A549 (cell line): ENCODE measurements at regions not wholly inside any gene's neighbourhood (a gene's known extent, or its start where the extent isn't known, plus 50 kb on each side); places are given as distances from the start of the nearest gene placed in this dataset.

Experiments used
- ATAC-seq, 2 experiments: fragments of 200-7000 bp in 1 of 2; fragments of >200 bp in 1 of 2; cut with Nextera tagmentation in 1 of 2; cut with Tn5 transposase in 1 of 2; 3 replicates each; pipeline versions ENCODE4 v1.8.0 to v1.9.1; 2018 to 2020; ENCODE audit warnings: mild to moderate bottlenecking in 1 of 2, moderate library complexity in 1 of 2
- CTCF ChIA-PET: fragments of 300-600 bp; sonication (Branson Sonifier 250); formaldehyde crosslinking; extraction: SDS; loops from one replicate; lab custom pipeline; 2021; ENCODE audit warnings: antibody characterized with exemption, inconsistent platforms; lab: Yijun Ruan, JAX
- POLR2A ChIA-PET: fragments of 350-600 bp; formaldehyde crosslinking; extraction: SDS; loops from one replicate; lab custom pipeline; 2021; ENCODE audit warnings: antibody characterized with exemption, inconsistent platforms; lab: Yijun Ruan, JAX
- DNase-seq, 2 experiments: peaks; one replicate each; pipeline versions ENCODE4 v3.0.0 to v3.0.0-alpha.2; 2011 to 2016; ENCODE audit warnings: low read depth in 1 of 2, low spot score in 1 of 2
- FAIRE-seq: peaks from 2 replicates; lab custom pipeline; 2011; peaks lifted over from hg19 to GRCh38; lab: Jason Lieb, UNC
- H3K27ac ChIP-seq, 2 experiments: fragments of >200 bp; sonication (Bioruptor Twin); formaldehyde crosslinking; 3 replicates each; pipeline ENCODE4 v1.5.1; 2016 to 2017
- H3K4me1 ChIP-seq: fragments of >200 bp; sonication (Bioruptor Twin); formaldehyde crosslinking; 3 replicates; pipeline ENCODE4 v1.6.1; 2016
- H3K4me2 ChIP-seq: fragments of >200 bp; sonication (Bioruptor Twin); formaldehyde crosslinking; 3 replicates; pipeline ENCODE4 v1.6.1; 2016
- H3K4me3 ChIP-seq: fragments of >200 bp; sonication (Bioruptor Twin); formaldehyde crosslinking; 3 replicates; pipeline ENCODE4 v1.5.1; 2016
- H3K9me3 ChIP-seq: fragments of >200 bp; sonication (Bioruptor Twin); formaldehyde crosslinking; 3 replicates; pipeline ENCODE4 v1.6.1; 2016
- BCL3 ChIP-seq: fragments of >200 bp; sonication (Bioruptor Twin); formaldehyde crosslinking; IDR thresholded peaks from 3 replicates; pipeline ENCODE4 v1.6.1; 2016
- CBX8 ChIP-seq: fragments of 200-600 bp; sonication (generic); IDR thresholded peaks from 2 replicates; pipeline ENCODE4 v1.6.1; 2016
- CHD4 ChIP-seq: fragments of 200-600 bp; sonication (generic); IDR thresholded peaks from 2 replicates; pipeline ENCODE4 v1.6.1; 2016; ENCODE audit warnings: antibody characterized with exemption, mild to moderate bottlenecking, borderline replicate concordance
- CTCF ChIP-seq: fragments of >200 bp; sonication (Bioruptor Twin); formaldehyde crosslinking; IDR thresholded peaks from 3 replicates; pipeline ENCODE4 v1.5.1; 2016
- EP300 ChIP-seq, 2 experiments: fragments of >200 bp; sonication (Bioruptor Twin); formaldehyde crosslinking; IDR thresholded peaks; 2 replicates in 1 of 2; 3 replicates in 1 of 2; pipeline ENCODE4 v1.6.1; 2016 to 2017
- FOSB ChIP-seq: fragments of 250-450 bp; sonication (Bioruptor Pico); IDR thresholded peaks from 2 replicates; pipeline ENCODE4 v1.5.0; 2020; ENCODE audit warnings: mild to moderate bottlenecking, moderate library complexity
- HDAC2 ChIP-seq: fragments of 200-600 bp; sonication (generic); IDR thresholded peaks from 2 replicates; pipeline ENCODE4 v1.6.1; 2016
- HEYL ChIP-seq: fragments of 250-450 bp; sonication (Bioruptor Pico); IDR thresholded peaks from 2 replicates; pipeline ENCODE4 v1.8.0; 2021; ENCODE audit warnings: mild to moderate bottlenecking, moderate library complexity
- HMGXB4 ChIP-seq: fragments of 250-450 bp; sonication (Bioruptor Pico); IDR thresholded peaks from 2 replicates; pipeline ENCODE4 v1.5.0; 2021; ENCODE audit warnings: mild to moderate bottlenecking, moderate library complexity, borderline replicate concordance
- HOXA7 ChIP-seq: fragments of 250-450 bp; sonication (Bioruptor Pico); IDR thresholded peaks from 2 replicates; pipeline ENCODE4 v1.5.0; 2020; ENCODE audit warnings: mild to moderate bottlenecking, moderate library complexity
- JUNB ChIP-seq: fragments of >200 bp; sonication (Bioruptor Twin); formaldehyde crosslinking; IDR thresholded peaks from 2 replicates; pipeline ENCODE4 v1.6.1; 2016
- MAFK ChIP-seq: fragments of 450-650 bp; IDR thresholded peaks from 2 replicates; pipeline ENCODE4 v1.6.1; 2014; ENCODE audit not compliant: partially characterized antibody
- MAZ ChIP-seq: fragments of 150-350 bp; IDR thresholded peaks from 2 replicates; pipeline ENCODE4 v1.6.1; 2014; ENCODE audit warnings: antibody characterized with exemption, low read depth, low read length, borderline replicate concordance
- POLR2AphosphoS2 ChIP-seq: conservative IDR thresholded peaks from 2 replicates; pipeline ENCODE4 v1.6.1; 2012; ENCODE audit warnings: low read length, improper control_type of control experiment, inconsistent platforms
- SREBF2 ChIP-seq: fragments of 450-650 bp; IDR thresholded peaks from 2 replicates; pipeline ENCODE4 v1.6.1; 2014; ENCODE audit warnings: mild to moderate bottlenecking, moderate library complexity
- TFCP2L1 ChIP-seq: fragments of 250-450 bp; sonication (Bioruptor Pico); IDR thresholded peaks from 2 replicates; pipeline ENCODE4 v1.5.0; 2021; ENCODE audit warnings: mild to moderate bottlenecking
- TP53 ChIP-seq: fragments of 250-450 bp; sonication (Bioruptor Pico); IDR thresholded peaks from 2 replicates; pipeline ENCODE4 v1.5.0; 2021; ENCODE audit warnings: mild to moderate bottlenecking, moderate library complexity
- USF2 ChIP-seq: fragments of 450-650 bp; IDR thresholded peaks from 2 replicates; pipeline ENCODE4 v1.6.1; 2014; ENCODE audit warnings: antibody characterized with exemption
- ZNF302 ChIP-seq: fragments of 250-450 bp; sonication (Bioruptor Pico); IDR thresholded peaks from 2 replicates; pipeline ENCODE4 v1.9.0; 2021; ENCODE audit warnings: inconsistent platforms, mild to moderate bottlenecking, moderate library complexity
- ZSCAN20 ChIP-seq: fragments of 250-450 bp; sonication (Bioruptor Pico); IDR thresholded peaks from 2 replicates; pipeline ENCODE4 v1.8.0; 2022; ENCODE audit warnings: mild to moderate bottlenecking, moderate library complexity
- WGBS: methylation state at CpG from one replicate; pipeline ENCODE4 v1.1.6; 2017; ENCODE audit errors: missing lambda C conversion rate; 5-methylcytosine and 5-hydroxymethylcytosine counted together

GRCh38 chr13:105719859-105720258, 815.6 kb downstream of the EFNB2 start (continued):
- TF ChIP-seq EP300 (IDR thresholded peaks at IDR 0.05) (no peak), ZNF302 (no peak)

- DNase-seq (no peak), FAIRE-seq (no peak), ATAC-seq (no peak)
- TF ChIP-seq ZNF302 (no peak), CBX8 (no peak), MAFK (no peak), JUNB (no peak), POLR2AphosphoS2 (no peak), MAZ (no peak), SREBF2 (no peak), HDAC2 (no peak), HMGXB4 (CRISPR knock-in tag) (no peak), HEYL (no peak), BCL3 (no peak), CHD4 (no peak), USF2 (no peak), TP53 (CRISPR knock-in tag) (no peak), ZSCAN20 (CRISPR knock-in tag) (no peak), CTCF (no peak), HOXA7 (CRISPR knock-in tag) (no peak), FOSB (CRISPR knock-in tag) (no peak), TFCP2L1 (CRISPR knock-in tag) (no peak)
- no peaks in the 10 kb centered on the region for H3K4me1 ChIP-seq
- no peak overlapping the region for H3K4me3 ChIP-seq
- no peak overlapping the region for H3K27ac ChIP-seq
- no peaks in the 10 kb centered on the region for H3K9me3 ChIP-seq
- WGBS, result 58% methylated on average over 3 of the region's 3 CpGs
- no peak overlapping the region for H3K4me2 ChIP-seq
- POLR2A ChIA-PET, result no interaction called here
- CTCF ChIA-PET, result no interaction called here
Observed at GRCh38 chr13:105709181-105709580, 826.3 kb downstream of the EFNB2 start.

- H3K4me1 ChIP-seq, result no peaks in the 10 kb centered on the region
- ChIA-PET CTCF (no interaction called here), POLR2A (no interaction called here)
- H3K9me3 ChIP-seq, result no peaks in the 10 kb centered on the region
- TF ChIP-seq CBX8 (no peak), MAFK (peak; percentile 98)
- whole genome bisulfite sequencing, result 50% methylated on average over 3 of the region's 3 CpGs
- H3K4me3 ChIP-seq, result no peak overlapping the region
- FAIRE-seq (no peak), ATAC-seq (no peak), DNase-seq (no peak)
- H3K27ac ChIP-seq, result no peak overlapping the region
- no peak overlapping the region for H3K4me2 ChIP-seq
Observed at GRCh38 chr13:105703843-105704242, 831.6 kb downstream of the EFNB2 start.
